ENCODE measurements at regions not wholly inside any gene's neighbourhood (a gene's known extent, or its start where the extent isn't known, plus 50 kb on each side); places are given as distances from the start of the nearest gene placed in this dataset.
"Not testable (repeated sequence)": the region's sequence is repeated elsewhere in the genome, so short reads cannot be mapped to it uniquely, and the experiment has no call there.

DNA sequence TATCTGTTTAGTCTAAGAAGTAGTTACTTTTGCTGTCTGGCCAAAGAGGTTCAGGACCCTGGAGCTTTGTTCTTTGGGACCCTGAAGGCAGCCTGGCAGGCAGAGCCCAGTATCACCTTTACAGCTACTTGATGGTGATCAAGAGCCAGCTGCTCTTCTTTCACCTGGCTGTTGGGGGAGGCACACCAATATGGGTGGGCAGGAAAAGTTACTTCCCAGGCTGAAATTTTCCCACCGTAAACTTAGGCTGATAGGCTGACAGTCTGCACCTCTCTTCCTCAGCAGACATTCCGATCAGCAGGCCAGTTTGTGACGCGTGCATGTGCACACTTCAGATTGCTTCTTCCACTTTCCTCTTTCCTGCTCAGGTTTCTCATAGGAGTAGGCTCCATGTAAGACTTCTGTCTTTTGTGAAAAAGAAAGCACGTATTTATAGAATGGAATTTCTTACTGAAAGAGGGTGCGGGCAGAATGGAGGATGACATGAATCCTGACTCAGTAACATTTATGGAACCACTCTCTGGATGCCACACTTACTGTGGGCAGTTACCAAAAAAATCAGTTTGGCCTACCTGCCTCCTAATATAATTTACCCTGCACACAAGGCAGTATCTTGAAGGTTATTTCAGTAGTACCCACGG is 223.9 kb upstream of the DMRT1 start:
- H3K27me3 ChIP-seq = no peaks in the 10 kb centered on the region
- no peak overlapping the region for H3K4me3 ChIP-seq
- intact Hi-C loops (cut with DNase I) = loop anchor here (10.0 kb wide), 1 partner anchor 397 kb away; no protein-coding TSS in a partner anchor
- no peaks in the 10 kb centered on the region for H3K36me3 ChIP-seq
- no peak overlapping the region for H3K27ac ChIP-seq
- no peak overlapping the region for H3K9ac ChIP-seq (ENCODE audit: low read depth in 2 of 2, low read length in 2 of 2)
- no peaks in the 10 kb centered on the region for H3K9me3 ChIP-seq
- no peak for TF ChIP-seq CTCF (IDR thresholded peaks at IDR 0.05)
- no peak for DNase-seq
- H3K4me1 ChIP-seq = no peaks in the 10 kb centered on the region

DNA sequence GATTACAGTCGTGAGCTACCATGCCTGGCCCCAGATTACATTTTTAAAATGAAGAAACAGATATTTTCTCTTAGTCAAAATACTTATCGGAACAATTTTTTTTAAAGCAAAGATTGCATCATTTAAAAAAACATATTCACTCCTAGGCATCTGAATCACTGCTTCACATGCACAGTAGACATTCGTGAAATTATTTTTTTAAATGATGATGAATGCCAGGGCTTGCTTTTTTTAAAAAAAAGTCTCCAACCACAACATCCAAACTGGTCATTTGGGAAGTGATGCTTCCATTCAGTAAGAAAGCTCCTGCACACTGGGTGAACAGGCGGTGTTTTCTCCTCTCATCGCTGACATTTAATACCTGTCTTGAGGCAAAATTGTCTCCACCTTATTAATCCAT is 223.0 kb upstream of the DMRT1 start:
- H3K27me3 ChIP-seq = no peaks in the 10 kb centered on the region
- no peak for TF ChIP-seq CTCF (IDR thresholded peaks at IDR 0.05)
- no peaks in the 10 kb centered on the region for H3K36me3 ChIP-seq
- H3K9me3 ChIP-seq = no peaks in the 10 kb centered on the region
- DNase-seq = no peak
- intact Hi-C loops (cut with DNase I) = loop anchor here (10.0 kb wide), 1 partner anchor 396 kb away; no protein-coding TSS in a partner anchor
- H3K4me1 ChIP-seq = no peaks in the 10 kb centered on the region
- H3K27ac ChIP-seq = no peak overlapping the region
- H3K9ac ChIP-seq (ENCODE audit: low read depth in 2 of 2, low read length in 2 of 2) = no peak overlapping the region
- H3K4me3 ChIP-seq = no peak overlapping the region

- intact Hi-C loops (cut with DNase I) = no loop called here
- no peak overlapping the region for H3K27ac ChIP-seq
- no peak overlapping the region for H3K4me3 ChIP-seq
- H3K9ac ChIP-seq (ENCODE audit: low read depth in 2 of 2, low read length in 2 of 2) = no peak overlapping the region
- no peaks in the 10 kb centered on the region for H3K4me1 ChIP-seq
- no peaks in the 10 kb centered on the region for H3K27me3 ChIP-seq
- no peak for TF ChIP-seq CTCF (IDR thresholded peaks at IDR 0.05)
- no peaks in the 10 kb centered on the region for H3K36me3 ChIP-seq
- H3K9me3 ChIP-seq = no peaks in the 10 kb centered on the region
- DNase-seq = no peak
Observed at GRCh38 chr9:621201-621855, 220.2 kb upstream of the DMRT1 start.

DNA sequence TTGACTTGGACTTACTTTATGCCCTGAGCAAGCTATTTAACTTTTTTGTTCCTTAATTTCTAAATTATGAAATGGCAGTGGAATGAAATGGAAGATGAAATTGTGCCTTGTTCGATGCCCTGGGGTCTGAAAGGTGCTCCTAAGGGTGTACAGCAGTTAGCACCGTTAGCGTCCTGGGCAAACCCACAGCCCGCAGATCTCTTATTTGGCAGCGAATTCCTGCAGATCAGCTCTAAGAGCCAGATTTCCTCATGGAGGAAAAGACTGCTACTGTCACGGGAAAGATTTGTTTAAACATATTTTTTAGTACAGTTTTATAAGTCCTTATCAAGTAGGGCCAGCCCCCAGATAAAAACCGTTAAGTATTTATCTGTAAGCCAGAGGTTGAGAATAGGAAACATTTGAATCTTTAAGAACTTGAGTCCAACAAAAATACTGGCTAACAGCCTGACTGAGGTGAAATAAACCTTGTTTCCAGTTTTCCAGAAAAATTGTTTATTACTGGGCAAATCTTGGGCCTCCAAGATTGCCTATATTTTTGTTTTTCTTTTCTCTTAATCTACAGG is 216.5 kb upstream of the DMRT1 start:
- TF ChIP-seq CTCF (IDR thresholded peaks at IDR 0.05) = no peak
- H3K27me3 ChIP-seq = no peaks in the 10 kb centered on the region
- intact Hi-C loops (cut with DNase I) = no loop called here
- DNase-seq = no peak
- H3K27ac ChIP-seq = no peak overlapping the region
- no peaks in the 10 kb centered on the region for H3K9me3 ChIP-seq
- no peaks in the 10 kb centered on the region for H3K4me1 ChIP-seq
- no peak overlapping the region for H3K9ac ChIP-seq (ENCODE audit: low read depth in 2 of 2, low read length in 2 of 2)
- H3K4me3 ChIP-seq = no peak overlapping the region
- no peaks in the 10 kb centered on the region for H3K36me3 ChIP-seq

- no peak for TF ChIP-seq CTCF (IDR thresholded peaks at IDR 0.05)
Observed at GRCh38 chr9:625613-626012, 215.9 kb upstream of the DMRT1 start.

GRCh38 chr9:626114-626513 is 215.4 kb upstream of the DMRT1 start:
- peak overlapping the region; percentile 32 for H3K27ac ChIP-seq
- H3K4me3 ChIP-seq; H3K9ac ChIP-seq (ENCODE audit: low read depth in 2 of 2, low read length in 2 of 2); DNase-seq; H3K27me3 ChIP-seq; intact Hi-C loops (cut with DNase I); H3K36me3 ChIP-seq; H3K4me1 ChIP-seq; H3K9me3 ChIP-seq: not testable (repeated sequence)

More at GRCh38 chr9:625613-626012, 215.9 kb upstream of the DMRT1 start:
- Histone ChIP-seq H3K9ac (ENCODE audit: low read depth in 2 of 2, low read length in 2 of 2) (no peak overlapping the region), H3K9me3 (no peaks in the 10 kb centered on the region), H3K4me3 (no peak overlapping the region), H3K36me3 (no peaks in the 10 kb centered on the region), H3K27ac (no peak overlapping the region), H3K4me1 (no peaks in the 10 kb centered on the region), H3K27me3 (no peaks in the 10 kb centered on the region)
- no peak for DNase-seq
- intact Hi-C loops (cut with DNase I) = no loop called here

Measured in colonic mucosa (tissue), 4 donors.